Peyer's patch (tissue), 4 donors: ENCODE measurements at regions not wholly inside any gene's neighbourhood (a gene's known extent, or its start where the extent isn't known, plus 50 kb on each side); places are given as distances from the start of the nearest gene placed in this dataset.

ENCODE experiments used
- DNase-seq, 3 donors: peaks; one replicate each; pipeline ENCODE4 v3.0.0-alpha.2; 2017 to 2019
- H3K27ac ChIP-seq, 4 donors: fragments of 200-600 bp; sonication (generic); one replicate each; pipeline ENCODE4 v1.5.1; 2016 to 2019
- H3K27me3 ChIP-seq, 2 donors: fragments of 200-600 bp; sonication (generic); one replicate each; pipeline ENCODE4 v1.5.1; 2019
- H3K36me3 ChIP-seq, 3 donors: fragments of 200-600 bp; sonication (generic); one replicate each; pipeline ENCODE4 v1.5.1; 2016 to 2019
- H3K4me1 ChIP-seq, 4 donors: fragments of 200-600 bp; sonication (generic); one replicate each; pipeline ENCODE4 v1.5.1; 2016 to 2019
- H3K4me3 ChIP-seq, 4 donors: fragments of 200-600 bp; sonication (generic); 1 replicate in 3 of 4; 2 replicates in 1 of 4; pipeline ENCODE4 v1.5.1; 2016 to 2019; ENCODE audit warnings: mild to moderate bottlenecking in 1 of 4
- H3K9me3 ChIP-seq, 4 donors: fragments of 200-600 bp; sonication (generic); one replicate each; pipeline ENCODE4 v1.5.1; 2016 to 2019; ENCODE audit warnings: mild to moderate bottlenecking in 1 of 4
- CTCF ChIP-seq, 6 experiments: fragments of 450-650 bp in 4 of 6; fragments of 200-600 bp in 2 of 6; sonication (generic) in 1 of 6; IDR thresholded peaks; one replicate each; pipeline ENCODE4 v1.5.1; 2017 to 2019; ENCODE audit warnings: antibody characterized with exemption in 6 of 6, mild to moderate bottlenecking in 3 of 6, moderate library complexity in 1 of 6
- POLR2A ChIP-seq, 2 donors: fragments of 450-650 bp; IDR thresholded peaks; one replicate each; pipeline ENCODE4 v1.5.1; 2017; ENCODE audit warnings: antibody characterized with exemption in 2 of 2, mild to moderate bottlenecking in 2 of 2, moderate library complexity in 2 of 2

GRCh38 chr1:22290157-22290556 lies 147.3 kb upstream of the WNT4 start:
- Histone ChIP-seq H3K27ac (no peak overlapping the region), H3K4me1 (no peaks in the 10 kb centered on the region), H3K4me3 (no peak overlapping the region), H3K9me3 (no peaks in the 10 kb centered on the region), H3K27me3 (no peaks in the 10 kb centered on the region), H3K36me3 (no peaks in the 10 kb centered on the region)
- TF ChIP-seq POLR2A (IDR thresholded peaks at IDR 0.05) = no peak
- no peak for TF ChIP-seq CTCF (IDR thresholded peaks at IDR 0.05)
- peak in 1 of 3 donors; percentile 11 for DNase-seq

- no peaks in the 10 kb centered on the region for H3K4me1 ChIP-seq
- no peaks in the 10 kb centered on the region for H3K36me3 ChIP-seq
- H3K27ac ChIP-seq = no peak overlapping the region
- no peaks in the 10 kb centered on the region for H3K9me3 ChIP-seq
- H3K4me3 ChIP-seq = no peak overlapping the region
- DNase-seq = peak in 1 of 3 donors; percentile 13
- TF ChIP-seq POLR2A (IDR thresholded peaks at IDR 0.05) (no peak), CTCF (IDR thresholded peaks at IDR 0.05) (no peak)
- H3K27me3 ChIP-seq = no peaks in the 10 kb centered on the region
These were observed 147.7 kb upstream of the WNT4 start for GRCh38 chr1:22290611-22291010.

GRCh38 chr1:22291057-22291456 lies 148.2 kb upstream of the WNT4 start:
- DNase-seq = no peak
- Histone ChIP-seq H3K4me3 (no peak overlapping the region), H3K36me3 (no peaks in the 10 kb centered on the region), H3K27me3 (no peaks in the 10 kb centered on the region), H3K27ac (no peak overlapping the region), H3K4me1 (no peaks in the 10 kb centered on the region), H3K9me3 (no peaks in the 10 kb centered on the region)
- TF ChIP-seq POLR2A (IDR thresholded peaks at IDR 0.05) (no peak), CTCF (IDR thresholded peaks at IDR 0.05) (no peak)

- Histone ChIP-seq H3K4me1 (no peaks in the 10 kb centered on the region), H3K9me3 (no peaks in the 10 kb centered on the region), H3K4me3 (no peak overlapping the region), H3K27ac (no peak overlapping the region), H3K36me3 (no peaks in the 10 kb centered on the region), H3K27me3 (no peaks in the 10 kb centered on the region)
- DNase-seq = peak in 1 of 3 donors; percentile 13
- no peak for TF ChIP-seq POLR2A (IDR thresholded peaks at IDR 0.05)
- TF ChIP-seq CTCF (IDR thresholded peaks at IDR 0.05) = no peak
These were observed 148.6 kb upstream of the WNT4 start for GRCh38 chr1:22291494-22291893.

- Histone ChIP-seq H3K4me1 (no peaks in the 10 kb centered on the region), H3K27me3 (no peaks in the 10 kb centered on the region), H3K36me3 (no peaks in the 10 kb centered on the region), H3K4me3 (no peak overlapping the region), H3K9me3 (no peaks in the 10 kb centered on the region), H3K27ac (no peak overlapping the region)
- peak in 1 of 3 donors; percentile 31 for DNase-seq
- TF ChIP-seq CTCF (IDR thresholded peaks at IDR 0.05) (no peak), POLR2A (IDR thresholded peaks at IDR 0.05) (no peak)
These were observed 149.3 kb upstream of the WNT4 start for GRCh38 chr1:22292011-22292788.
